ENCODE measurements at regions not wholly inside any gene's neighbourhood (a gene's known extent, or its start where the extent isn't known, plus 50 kb on each side); places are given as distances from the start of the nearest gene placed in this dataset.

GRCh38 chr2:196328088-196328680 is 156.8 kb upstream of the STK17B start:
- POLR2A ChIA-PET (ENCODE audit: low non-redundant PET) = no interaction called here
- DNase-seq (ENCODE audit: low spot score) = no peak
- no peak overlapping the region for H3K27ac ChIP-seq
- no peak for TF ChIP-seq CTCF (conservative IDR thresholded peaks at IDR 0.05; ENCODE audit: low read depth)
- CTCF ChIA-PET = interaction anchor here (0.6 kb wide), 1 partner anchor 9 kb away, joined by 4 read pairs; no protein-coding TSS in a partner anchor

GRCh38 chr2:196329959-196330358 is 158.6 kb upstream of the STK17B start:
- no peak for TF ChIP-seq CTCF (conservative IDR thresholded peaks at IDR 0.05; ENCODE audit: low read depth)
- POLR2A ChIA-PET (ENCODE audit: low non-redundant PET) = no interaction called here
- CTCF ChIA-PET = no interaction called here
- DNase-seq (ENCODE audit: low spot score) = no peak
- H3K27ac ChIP-seq = no peak overlapping the region

GRCh38 chr2:196330645-196331044 is 159.3 kb upstream of the STK17B start:
- no peak overlapping the region for H3K27ac ChIP-seq
- CTCF ChIA-PET = no interaction called here
- POLR2A ChIA-PET (ENCODE audit: low non-redundant PET) = no interaction called here

GRCh38 chr2:196331143-196331542 is 159.8 kb upstream of the STK17B start:
- CTCF ChIA-PET = interaction anchor here (0.7 kb wide), 1 partner anchor 1115 kb away, joined by 5 read pairs; no protein-coding TSS in a partner anchor
- no peak overlapping the region for H3K27ac ChIP-seq
- POLR2A ChIA-PET (ENCODE audit: low non-redundant PET) = no interaction called here
- DNase-seq (ENCODE audit: low spot score) = no peak
- no peak for TF ChIP-seq CTCF (conservative IDR thresholded peaks at IDR 0.05; ENCODE audit: low read depth)

More at GRCh38 chr2:196330645-196331044, 159.3 kb upstream of the STK17B start:
- no peak for DNase-seq (ENCODE audit: low spot score)
- no peak for TF ChIP-seq CTCF (conservative IDR thresholded peaks at IDR 0.05; ENCODE audit: low read depth)

- no peak for DNase-seq (ENCODE audit: low spot score)
- ChIA-PET POLR2A (ENCODE audit: low non-redundant PET) (no interaction called here), CTCF (interaction anchor here (0.7 kb wide), 1 partner anchor 73 kb away, joined by 3 read pairs; no protein-coding TSS in a partner anchor)
- no peak for TF ChIP-seq CTCF (conservative IDR thresholded peaks at IDR 0.05; ENCODE audit: low read depth)
- H3K27ac ChIP-seq = no peak overlapping the region
These were observed 160.5 kb upstream of the STK17B start for GRCh38 chr2:196331851-196332250.

GRCh38 chr2:196333397-196333796 is 162.0 kb upstream of the STK17B start:
- TF ChIP-seq CTCF (conservative IDR thresholded peaks at IDR 0.05; ENCODE audit: low read depth) = no peak
- no peak for DNase-seq (ENCODE audit: low spot score)
- no peak overlapping the region for H3K27ac ChIP-seq
- ChIA-PET POLR2A (ENCODE audit: low non-redundant PET) (no interaction called here), CTCF (no interaction called here)

Measured in RWPE1 (cell line).